Suprapubic skin (tissue), 4 donors: ENCODE measurements at regions not wholly inside any gene's neighbourhood (a gene's known extent, or its start where the extent isn't known, plus 50 kb on each side); places are given as distances from the start of the nearest gene placed in this dataset.

ENCODE experiments used
- DNase-seq, 2 donors: peaks; one replicate each; pipeline ENCODE4 v3.0.0-alpha.2; 2019; ENCODE audit warnings: low spot score in 2 of 2
- H3K27ac ChIP-seq: fragments of 200-600 bp; sonication (generic); one replicate; pipeline ENCODE4 v1.5.1; 2019
- H3K27me3 ChIP-seq: fragments of 200-600 bp; sonication (generic); one replicate; pipeline ENCODE4 v1.5.1; 2019
- H3K36me3 ChIP-seq: fragments of 200-600 bp; sonication (generic); one replicate; pipeline ENCODE4 v1.5.1; 2019
- H3K4me1 ChIP-seq: fragments of 200-600 bp; sonication (generic); one replicate; pipeline ENCODE4 v1.5.1; 2019
- H3K4me3 ChIP-seq: fragments of 200-600 bp; sonication (generic); one replicate; pipeline ENCODE4 v1.5.1; 2019; ENCODE audit warnings: mild to moderate bottlenecking
- H3K9me3 ChIP-seq: fragments of 200-600 bp; sonication (generic); one replicate; pipeline ENCODE4 v1.5.1; 2019
- CTCF ChIP-seq, 2 donors: fragments of 200-600 bp in 1 of 2; fragments of 450-650 bp in 1 of 2; sonication (generic) in 1 of 2; IDR thresholded peaks; one replicate each; pipeline ENCODE4 v1.5.1; 2016 to 2019; ENCODE audit warnings: antibody characterized with exemption in 2 of 2, mild to moderate bottlenecking in 1 of 2, moderate library complexity in 1 of 2
- EP300 ChIP-seq: sonication (generic); formaldehyde crosslinking; IDR thresholded peaks from one replicate; pipeline ENCODE4 v1.6.1; 2017; ENCODE audit warnings: antibody characterized with exemption
- POLR2A ChIP-seq, 2 donors: fragments of 450-650 bp; IDR thresholded peaks; one replicate each; pipeline ENCODE4 v1.6.1; 2017; ENCODE audit warnings: antibody characterized with exemption in 2 of 2, mild to moderate bottlenecking in 2 of 2, moderate library complexity in 2 of 2
- POLR2AphosphoS5 ChIP-seq, 3 donors: sonication (generic); formaldehyde crosslinking; IDR thresholded peaks; one replicate each; pipeline ENCODE4 v1.6.1; 2017; ENCODE audit warnings: antibody characterized with exemption in 3 of 3
- WGBS: methylation state at CpG from one replicate; pipeline ENCODE4 v1.1.5; 2018; 5-methylcytosine and 5-hydroxymethylcytosine counted together

GRCh38 chr2:341912-342311 is 54.0 kb upstream of the ALKAL2 start:
- Histone ChIP-seq H3K9me3 (peaks cover 4% of the 10 kb centered on the region), H3K4me1 (no peaks in the 10 kb centered on the region), H3K4me3 (no peak overlapping the region), H3K36me3 (no peaks in the 10 kb centered on the region), H3K27me3 (no peaks in the 10 kb centered on the region), H3K27ac (no peak overlapping the region)
- TF ChIP-seq CTCF (IDR thresholded peaks at IDR 0.05) (no peak), POLR2A (IDR thresholded peaks at IDR 0.05) (no peak), EP300 (no peak), POLR2AphosphoS5 (IDR thresholded peaks at IDR 0.05) (no peak)
- no peak for DNase-seq
- WGBS = 64% methylated on average over 2 of the region's 2 CpGs

- DNase-seq = no peak
- H3K27ac ChIP-seq = no peak overlapping the region
- WGBS = 61% methylated on average over 9 of the region's 9 CpGs
Observed at GRCh38 chr2:341017-341542, 53.2 kb upstream of the ALKAL2 start.

More at GRCh38 chr2:341017-341542, 53.2 kb upstream of the ALKAL2 start:
- Histone ChIP-seq H3K9me3 (peaks cover 7% of the 10 kb centered on the region), H3K4me3 (no peak overlapping the region), H3K4me1 (no peaks in the 10 kb centered on the region), H3K36me3 (no peaks in the 10 kb centered on the region), H3K27me3 (no peaks in the 10 kb centered on the region)
- no peak for TF ChIP-seq CTCF (IDR thresholded peaks at IDR 0.05)
- no peak for TF ChIP-seq POLR2A (IDR thresholded peaks at IDR 0.05)
- no peak for TF ChIP-seq EP300
